ENCODE measurements at regions not wholly inside any gene's neighbourhood (a gene's known extent, or its start where the extent isn't known, plus 50 kb on each side); places are given as distances from the start of the nearest gene placed in this dataset.

DNA sequence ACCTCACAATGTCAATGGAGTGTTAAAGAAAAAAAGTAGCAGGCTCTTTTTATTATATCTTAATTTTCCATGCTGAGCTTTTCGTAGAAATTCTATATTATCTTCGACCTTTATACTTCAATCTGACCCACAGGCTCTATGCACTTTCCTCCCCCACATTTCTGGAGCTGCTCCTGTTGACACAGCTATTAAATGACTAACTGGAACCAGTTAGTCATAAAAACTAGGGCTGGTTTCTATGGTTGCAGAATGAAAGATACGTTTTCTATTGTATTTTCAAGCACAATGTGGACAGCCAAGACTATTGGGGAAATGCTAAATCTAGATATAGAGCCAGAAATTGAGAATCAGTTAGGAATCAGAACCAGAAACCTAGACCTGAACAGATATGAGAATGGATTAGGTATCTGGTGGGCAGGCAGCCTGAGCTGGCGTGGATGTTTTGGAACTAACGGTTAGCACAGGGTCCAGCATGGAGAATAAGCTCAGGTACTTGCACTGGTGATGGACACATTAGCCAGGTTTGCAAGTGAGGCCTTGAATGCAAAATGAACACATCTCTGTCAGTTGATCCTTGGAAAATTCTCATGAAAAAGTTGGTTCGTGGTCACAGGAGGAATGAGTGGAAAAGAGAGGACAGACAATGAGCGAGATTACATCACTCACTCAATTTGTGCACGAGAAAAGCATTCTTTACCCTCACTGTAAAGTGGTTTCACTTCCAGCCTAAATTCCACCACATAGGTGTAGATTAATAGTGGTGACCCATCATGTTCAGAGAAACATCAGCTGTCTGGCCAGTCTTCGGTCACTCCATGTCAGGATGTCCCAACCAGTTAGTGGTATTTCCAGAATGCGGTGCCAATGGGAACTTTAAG is 144.6 kb upstream of the EPHA4 start:
- Histone ChIP-seq H3K4me3 (no peak overlapping the region), H3K4me1 (no peaks in the 10 kb centered on the region), H3K9me3 (no peaks in the 10 kb centered on the region), H3K27me3 (no peaks in the 10 kb centered on the region), H3K27ac (no peak overlapping the region), H3K36me3 (no peaks in the 10 kb centered on the region)
- no peak for TF ChIP-seq POLR2A (IDR thresholded peaks at IDR 0.05)
- no peak for TF ChIP-seq CTCF (IDR thresholded peaks at IDR 0.05)
- no peak for TF ChIP-seq EP300 (IDR thresholded peaks at IDR 0.05)
- 78 to 81% methylated on average over 10 of the region's 10 CpGs for WGBS, 2 donors
- no peak for DNase-seq (ENCODE audit: low spot score in 2 of 2)

DNA sequence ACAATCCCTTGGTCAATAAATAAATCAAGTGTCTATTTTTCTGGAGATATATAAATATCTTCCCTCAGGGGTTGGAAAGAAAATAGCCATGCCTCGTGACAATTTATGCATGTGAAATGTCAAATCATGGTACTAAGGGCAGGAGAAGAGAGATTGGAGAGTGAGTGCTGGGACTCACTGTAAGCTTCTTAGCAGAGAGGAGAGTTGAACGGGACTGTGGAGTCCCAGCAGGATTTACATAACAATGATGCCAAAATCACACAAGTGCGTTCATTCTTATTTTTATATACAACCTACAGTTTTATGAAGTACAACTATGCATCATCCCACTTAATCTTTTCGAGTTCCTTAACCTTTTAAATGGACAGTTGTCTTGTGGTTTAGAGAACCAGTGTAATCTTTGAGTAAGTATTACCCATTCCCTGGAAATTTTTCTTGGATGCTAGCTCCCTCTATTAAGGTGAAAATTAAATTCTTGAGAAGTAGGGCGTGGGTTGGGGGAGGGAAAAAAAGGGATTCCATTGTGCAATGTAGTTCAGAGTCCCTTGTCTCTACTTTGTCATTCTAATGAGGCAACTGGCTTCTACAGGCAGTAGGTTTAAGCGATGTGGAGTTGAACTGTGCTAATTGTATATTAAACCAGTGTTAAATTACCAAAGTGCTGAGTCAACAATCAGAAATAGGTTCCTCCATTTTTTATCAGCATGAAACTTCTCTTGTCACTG is 143.6 kb upstream of the EPHA4 start:
- no peaks in the 10 kb centered on the region for H3K27me3 ChIP-seq
- TF ChIP-seq CTCF (IDR thresholded peaks at IDR 0.05) = no peak
- TF ChIP-seq EP300 (IDR thresholded peaks at IDR 0.05) = no peak
- no peak for TF ChIP-seq POLR2A (IDR thresholded peaks at IDR 0.05)
- WGBS, 2 donors = 46 to 52% methylated on average over 6 of the region's 6 CpGs

GRCh38 chr2:221710744-221711143 is 138.6 kb upstream of the EPHA4 start:
- 90 to 96% methylated on average over 3 of the region's 3 CpGs for WGBS, 2 donors
- no peaks in the 10 kb centered on the region for H3K9me3 ChIP-seq
- DNase-seq (ENCODE audit: low spot score in 2 of 2) = no peak
- H3K36me3 ChIP-seq = no peaks in the 10 kb centered on the region
- no peak overlapping the region for H3K27ac ChIP-seq
- TF ChIP-seq CTCF (IDR thresholded peaks at IDR 0.05) (no peak), POLR2A (IDR thresholded peaks at IDR 0.05) (no peak), EP300 (IDR thresholded peaks at IDR 0.05) (no peak)
- no peaks in the 10 kb centered on the region for H3K27me3 ChIP-seq
- H3K4me1 ChIP-seq = no peaks in the 10 kb centered on the region
- no peak overlapping the region for H3K4me3 ChIP-seq

More for the DNA sequence above, 143.6 kb upstream of the EPHA4 start:
- H3K4me1 ChIP-seq = no peaks in the 10 kb centered on the region
- no peaks in the 10 kb centered on the region for H3K9me3 ChIP-seq
- no peak overlapping the region for H3K4me3 ChIP-seq
- no peak overlapping the region for H3K27ac ChIP-seq
- no peaks in the 10 kb centered on the region for H3K36me3 ChIP-seq
- no peak for DNase-seq (ENCODE audit: low spot score in 2 of 2)

GRCh38 chr2:221708902-221709301 is 136.8 kb upstream of the EPHA4 start:
- Histone ChIP-seq H3K9me3 (no peaks in the 10 kb centered on the region), H3K27me3 (no peaks in the 10 kb centered on the region), H3K27ac (no peak overlapping the region), H3K4me1 (no peaks in the 10 kb centered on the region), H3K4me3 (no peak overlapping the region), H3K36me3 (no peaks in the 10 kb centered on the region)
- DNase-seq (ENCODE audit: low spot score in 2 of 2) = no peak
- WGBS, 2 donors = 80 to 83% methylated on average over 1 of the region's 1 CpG
- TF ChIP-seq CTCF (IDR thresholded peaks at IDR 0.05) = no peak
- TF ChIP-seq EP300 (IDR thresholded peaks at IDR 0.05) = no peak
- TF ChIP-seq POLR2A (IDR thresholded peaks at IDR 0.05) = no peak

All from tibial nerve (tissue), 4 donors.